H9 (cell line): ENCODE measurements at regions not wholly inside any gene's neighbourhood (a gene's known extent, or its start where the extent isn't known, plus 50 kb on each side); places are given as distances from the start of the nearest gene placed in this dataset.

Experiments used
- DNase-seq: peaks from one replicate; pipeline ENCODE4 v3.0.0-alpha.2; 2017
- H2AFZ ChIP-seq: one replicate; pipeline ENCODE4 v1.6.1; 2013; ENCODE audit warnings: mild to moderate bottlenecking, low read length, control low read depth, moderate library complexity
- H2AK5ac ChIP-seq: 2 replicates; pipeline ENCODE4 v1.6.1; 2013; ENCODE audit warnings: low read length, control low read depth, mixed read lengths; ENCODE audit not compliant: insufficient read length
- H2BK120ac ChIP-seq: one replicate; pipeline ENCODE4 v1.6.1; 2013; ENCODE audit warnings: low read depth, mild to moderate bottlenecking, low read length, control low read depth, inconsistent platforms; ENCODE audit not compliant: poor library complexity, severe bottlenecking
- H2BK12ac ChIP-seq: 2 replicates; pipeline ENCODE4 v1.6.1; 2013; ENCODE audit warnings: low read length, control low read depth, mixed read lengths, low read depth; ENCODE audit not compliant: insufficient read length
- H2BK15ac ChIP-seq: 2 replicates; pipeline ENCODE4 v1.6.1; 2013; ENCODE audit warnings: low read depth, low read length, control low read depth
- H2BK20ac ChIP-seq: one replicate; pipeline ENCODE4 v1.6.1; 2013; ENCODE audit warnings: low read depth, mild to moderate bottlenecking, low read length, control low read depth, inconsistent platforms; ENCODE audit not compliant: poor library complexity, severe bottlenecking
- H2BK5ac ChIP-seq: 2 replicates; pipeline ENCODE4 v1.6.1; 2013; ENCODE audit warnings: low read length, control low read depth, mixed read lengths; ENCODE audit not compliant: insufficient read length
- H3K14ac ChIP-seq: 2 replicates; pipeline ENCODE4 v1.6.1; 2013; ENCODE audit warnings: low read length, control low read depth; ENCODE audit not compliant: insufficient read depth
- H3K18ac ChIP-seq: 2 replicates; pipeline ENCODE4 v1.6.1; 2013; ENCODE audit warnings: low read depth, mild to moderate bottlenecking, mixed read lengths, low read length, control low read depth; ENCODE audit not compliant: insufficient read length
- H3K23ac ChIP-seq: 2 replicates; pipeline ENCODE4 v1.6.1; 2013; ENCODE audit warnings: low read length, control low read depth, mixed read lengths, low read depth; ENCODE audit not compliant: insufficient read length
- H3K23me2 ChIP-seq: 2 replicates; pipeline ENCODE4 v1.6.1; 2013; ENCODE audit warnings: low read depth, mild to moderate bottlenecking, mixed read lengths, low read length, control low read depth; ENCODE audit not compliant: insufficient read length, poor library complexity, severe bottlenecking
- H3K27ac ChIP-seq: 2 replicates; pipeline ENCODE4 v1.5.1; 2013; ENCODE audit warnings: low read length, control low read depth, mixed read lengths, low read depth; ENCODE audit not compliant: insufficient read length
- H3K27me3 ChIP-seq: 2 replicates; pipeline ENCODE4 v1.6.1; 2013; ENCODE audit warnings: low read length, control low read depth, inconsistent platforms; ENCODE audit not compliant: insufficient read depth
- H3K4ac ChIP-seq: 2 replicates; pipeline ENCODE4 v1.6.1; 2013; ENCODE audit warnings: low read depth, mild to moderate bottlenecking, control low read depth, inconsistent platforms, low read length, moderate library complexity
- H3K4me1 ChIP-seq: 2 replicates; pipeline ENCODE4 v1.6.1; 2013; ENCODE audit warnings: low read length, control low read depth, inconsistent platforms; ENCODE audit not compliant: insufficient read depth
- H3K4me2 ChIP-seq: 2 replicates; pipeline ENCODE4 v1.6.1; 2013; ENCODE audit warnings: low read length, control low read depth, mixed read lengths; ENCODE audit not compliant: insufficient read length, insufficient read depth
- H3K56ac ChIP-seq: 2 replicates; pipeline ENCODE4 v1.6.1; 2013; ENCODE audit warnings: low read depth, mild to moderate bottlenecking, mixed read lengths, low read length, control low read depth; ENCODE audit not compliant: insufficient read length
- H3K79me1 ChIP-seq: 2 replicates; pipeline ENCODE4 v1.6.1; 2013; ENCODE audit warnings: low read depth, mild to moderate bottlenecking, moderate library complexity, low read length, control low read depth, inconsistent platforms; ENCODE audit not compliant: insufficient read depth, poor library complexity, severe bottlenecking
- H3K79me2 ChIP-seq: 2 replicates; pipeline ENCODE4 v1.6.1; 2013; ENCODE audit warnings: low read length, control low read depth, inconsistent platforms; ENCODE audit not compliant: insufficient read depth
- H3K9ac ChIP-seq: 2 replicates; pipeline ENCODE4 v1.6.1; 2013; ENCODE audit warnings: low read length, control low read depth, mixed read lengths; ENCODE audit not compliant: insufficient read length; ENCODE audit errors: extremely low read depth
- H3K9me3 ChIP-seq: one replicate; pipeline ENCODE4 v1.6.1; 2013; ENCODE audit warnings: low read depth, low read length, inconsistent platforms; ENCODE audit not compliant: control insufficient read depth
- H3T11ph ChIP-seq: one replicate; pipeline ENCODE4 v1.6.1; 2013; ENCODE audit warnings: mild to moderate bottlenecking, low read length, control low read depth, inconsistent platforms
- H4K20me1 ChIP-seq: one replicate; pipeline ENCODE4 v1.6.1; 2013; ENCODE audit not compliant: control insufficient read depth, insufficient read length, insufficient read depth
- H4K5ac ChIP-seq: 2 replicates; pipeline ENCODE4 v1.6.1; 2013; ENCODE audit warnings: low read depth, mild to moderate bottlenecking, mixed read lengths, low read length, control low read depth; ENCODE audit not compliant: insufficient read length
- H4K8ac ChIP-seq: replicated peaks from 2 replicates; pipeline ENCODE4 v1.6.1; 2013; ENCODE audit warnings: low read length, control low read depth, mixed read lengths, low read depth; ENCODE audit not compliant: insufficient read length
- H4K91ac ChIP-seq: 2 replicates; pipeline ENCODE4 v1.6.1; 2013; ENCODE audit warnings: low read depth, mild to moderate bottlenecking, moderate library complexity, mixed read lengths, low read length, control low read depth; ENCODE audit not compliant: insufficient read length
- H3K27ac Mint-ChIP-seq, 3 experiments: 2 replicates in 2 of 3; 3 replicates in 1 of 3; pipeline ENCODE4 v1.8.0; 2020 to 2021; ENCODE audit warnings: mixed read lengths in 3 of 3, mild to moderate bottlenecking in 1 of 3, moderate library complexity in 1 of 3
- H3K27me3 Mint-ChIP-seq: 2 replicates; pipeline ENCODE4 v1.8.0; 2021; ENCODE audit warnings: low read depth, mild to moderate bottlenecking, moderate library complexity, mixed read lengths
- H3K36me3 Mint-ChIP-seq, 3 experiments: 2 replicates in 2 of 3; 3 replicates in 1 of 3; pipeline ENCODE4 v1.8.0; 2020 to 2021; ENCODE audit warnings: low read depth in 3 of 3, mixed read lengths in 3 of 3; ENCODE audit not compliant: insufficient read depth in 1 of 3
- H3K4me1 Mint-ChIP-seq, 2 experiments: 2 replicates each; pipeline ENCODE4 v1.8.0; 2020; ENCODE audit warnings: mixed read lengths in 2 of 2
- H3K4me3 Mint-ChIP-seq, 2 experiments: 2 replicates in 1 of 2; 3 replicates in 1 of 2; pipeline ENCODE4 v1.8.0; 2020 to 2021; ENCODE audit warnings: mild to moderate bottlenecking in 2 of 2, mixed read lengths in 2 of 2, moderate library complexity in 1 of 2
- H3K9me3 Mint-ChIP-seq, 2 experiments: 2 replicates in 1 of 2; 3 replicates in 1 of 2; pipeline ENCODE4 v1.8.0; 2020; ENCODE audit warnings: mild to moderate bottlenecking in 2 of 2, mixed read lengths in 2 of 2, moderate library complexity in 1 of 2
- CTCF ChIP-seq: fragments of 200-600 bp; sonication (generic); conservative IDR thresholded peaks from 3 replicates; pipeline ENCODE4 v1.8.0; 2021; ENCODE audit warnings: antibody characterized with exemption, mild to moderate bottlenecking
- WGBS: extraction: QIAGEN DNeasy Blood & Tissue Kit; methylation state at CpG from one replicate; pipeline ENCODE4 v1.1.7; 2013; ENCODE audit warnings: missing lambda C conversion rate, low lambda C conversion rate, mixed read lengths; ENCODE audit not compliant: insufficient read length; ENCODE audit errors: extremely low coverage; 5-methylcytosine and 5-hydroxymethylcytosine counted together

GRCh38 chr11:32162351-32162750 lies 71.5 kb downstream of the RCN1 start:
- TF ChIP-seq CTCF, result no peak
- no peaks in the 10 kb centered on the region for H3K79me2 ChIP-seq
- Mint-ChIP-seq H3K27me3 (peaks cover 2% of the 10 kb centered on the region; the same call in 1 of the 2 replicates), H3K4me3 (no peak overlapping the region), H3K27ac (no peak overlapping the region), H3K9me3 (no peaks in the 10 kb centered on the region), H3K36me3 (no peaks in the 10 kb centered on the region), H3K4me1 (peaks cover 4 to 5% of the 10 kb centered on the region in 2 experiments; a peak in 1 of 4 replicates)
- no peak for DNase-seq
- WGBS, result no CpG with 5 or more reads among the region's 4 CpGs
- no peak overlapping the region for H3K23ac ChIP-seq
- H3T11ph ChIP-seq, result no peak overlapping the region
- no peak overlapping the region for H3K9ac ChIP-seq
- no peaks in the 10 kb centered on the region for H3K27me3 ChIP-seq
- H2BK15ac ChIP-seq, result no peak overlapping the region
- no peak overlapping the region for H3K27ac ChIP-seq
- H2AFZ ChIP-seq, result no peak overlapping the region
- no peak overlapping the region for H2AK5ac ChIP-seq
- H3K56ac ChIP-seq, result no peak overlapping the region
- H3K4ac ChIP-seq, result no peak overlapping the region
- no peaks in the 10 kb centered on the region for H3K23me2 ChIP-seq
- no peak overlapping the region for H4K91ac ChIP-seq
- H4K5ac ChIP-seq, result no peak overlapping the region
- no peak overlapping the region for H2BK120ac ChIP-seq
- H3K9me3 ChIP-seq, result no peaks in the 10 kb centered on the region
- H3K79me1 ChIP-seq, result no peaks in the 10 kb centered on the region
- H3K4me2 ChIP-seq, result no peak overlapping the region
- no peaks in the 10 kb centered on the region for H3K4me1 ChIP-seq
- H2BK20ac ChIP-seq, result no peak overlapping the region
- no peak overlapping the region for H3K18ac ChIP-seq
- no peak overlapping the region for H4K8ac ChIP-seq
- H4K20me1 ChIP-seq, result no peaks in the 10 kb centered on the region
- H2BK5ac ChIP-seq, result no peak overlapping the region
- no peak overlapping the region for H2BK12ac ChIP-seq
- H3K14ac ChIP-seq, result no peak overlapping the region
